ENCODE measurements at regions not wholly inside any gene's neighbourhood (a gene's known extent, or its start where the extent isn't known, plus 50 kb on each side); places are given as distances from the start of the nearest gene placed in this dataset.

- no peak for DNase-seq (ENCODE audit: extremely low spot score, unreplicated experiment)
- H3K36me3 Mint-ChIP-seq (ENCODE audit: unreplicated experiment), result no peaks in the 10 kb centered on the region
- H3K4me3 Mint-ChIP-seq (ENCODE audit: unreplicated experiment), result no peak overlapping the region
- no peak overlapping the region for H3K27ac Mint-ChIP-seq (ENCODE audit: unreplicated experiment)
- H3K27me3 Mint-ChIP-seq (ENCODE audit: unreplicated experiment), result peaks cover 2% of the 10 kb centered on the region
- H3K4me1 Mint-ChIP-seq (ENCODE audit: unreplicated experiment), result peaks cover 7% of the 10 kb centered on the region
- no peaks in the 10 kb centered on the region for H3K9me3 Mint-ChIP-seq (ENCODE audit: unreplicated experiment)
- no peak for TF ChIP-seq CTCF (IDR thresholded peaks at IDR 0.05)
Measured at GRCh38 chr5:77877516-77878355, 101.6 kb upstream of the TBCA start.

- TF ChIP-seq CTCF (IDR thresholded peaks at IDR 0.05), result no peak
- Mint-ChIP-seq H3K27me3 (ENCODE audit: unreplicated experiment) (peaks cover 2% of the 10 kb centered on the region), H3K27ac (ENCODE audit: unreplicated experiment) (no peak overlapping the region), H3K4me3 (ENCODE audit: unreplicated experiment) (no peak overlapping the region), H3K9me3 (ENCODE audit: unreplicated experiment) (no peaks in the 10 kb centered on the region), H3K36me3 (ENCODE audit: unreplicated experiment) (no peaks in the 10 kb centered on the region), H3K4me1 (ENCODE audit: unreplicated experiment) (peaks cover 7% of the 10 kb centered on the region)
- DNase-seq (ENCODE audit: extremely low spot score, unreplicated experiment), result no peak
Measured at GRCh38 chr5:77876862-77877502, 100.8 kb upstream of the TBCA start.

GRCh38 chr5:77876316-77876715 lies 100.2 kb upstream of the TBCA start:
- peaks cover 2% of the 10 kb centered on the region for H3K27me3 Mint-ChIP-seq (ENCODE audit: unreplicated experiment)

GRCh38 chr5:77874691-77875090 lies 98.6 kb upstream of the TBCA start:
- Mint-ChIP-seq H3K27ac (ENCODE audit: unreplicated experiment) (no peak overlapping the region), H3K27me3 (ENCODE audit: unreplicated experiment) (peaks cover 2% of the 10 kb centered on the region), H3K9me3 (ENCODE audit: unreplicated experiment) (no peaks in the 10 kb centered on the region), H3K4me1 (ENCODE audit: unreplicated experiment) (peaks cover 4% of the 10 kb centered on the region), H3K4me3 (ENCODE audit: unreplicated experiment) (no peak overlapping the region), H3K36me3 (ENCODE audit: unreplicated experiment) (no peaks in the 10 kb centered on the region)
- no peak for DNase-seq (ENCODE audit: extremely low spot score, unreplicated experiment)
- TF ChIP-seq CTCF (IDR thresholded peaks at IDR 0.05), result no peak

More at GRCh38 chr5:77876316-77876715, 100.2 kb upstream of the TBCA start:
- no peak overlapping the region for H3K27ac Mint-ChIP-seq (ENCODE audit: unreplicated experiment)
- no peaks in the 10 kb centered on the region for H3K9me3 Mint-ChIP-seq (ENCODE audit: unreplicated experiment)
- peaks cover 7% of the 10 kb centered on the region for H3K4me1 Mint-ChIP-seq (ENCODE audit: unreplicated experiment)
- no peak overlapping the region for H3K4me3 Mint-ChIP-seq (ENCODE audit: unreplicated experiment)
- H3K36me3 Mint-ChIP-seq (ENCODE audit: unreplicated experiment), result no peaks in the 10 kb centered on the region
- no peak for DNase-seq (ENCODE audit: extremely low spot score, unreplicated experiment)
- TF ChIP-seq CTCF (IDR thresholded peaks at IDR 0.05), result no peak

GRCh38 chr5:77873239-77873638 lies 97.1 kb upstream of the TBCA start:
- TF ChIP-seq CTCF (IDR thresholded peaks at IDR 0.05), result no peak
- Mint-ChIP-seq H3K4me3 (ENCODE audit: unreplicated experiment) (no peak overlapping the region), H3K9me3 (ENCODE audit: unreplicated experiment) (no peaks in the 10 kb centered on the region), H3K27me3 (ENCODE audit: unreplicated experiment) (peaks cover 2% of the 10 kb centered on the region), H3K27ac (ENCODE audit: unreplicated experiment) (no peak overlapping the region), H3K36me3 (ENCODE audit: unreplicated experiment) (no peaks in the 10 kb centered on the region), H3K4me1 (ENCODE audit: unreplicated experiment) (peaks cover 4% of the 10 kb centered on the region)
- DNase-seq (ENCODE audit: extremely low spot score, unreplicated experiment), result no peak

All from osteocyte (in vitro differentiated cells).